Left forelimb (tissue), 1 donor: ENCODE measurements at regions not wholly inside any gene's neighbourhood (a gene's known extent, or its start where the extent isn't known, plus 50 kb on each side); places are given as distances from the start of the nearest gene placed in this dataset.
A peak's percentile ranks its signal among the peaks of the same experiment; 100 is the strongest.

Experiments
- DNase-seq: peaks from one replicate; pipeline ENCODE4 v3.0.0-alpha.2; 2018; ENCODE audit warnings: low spot score

DNA sequence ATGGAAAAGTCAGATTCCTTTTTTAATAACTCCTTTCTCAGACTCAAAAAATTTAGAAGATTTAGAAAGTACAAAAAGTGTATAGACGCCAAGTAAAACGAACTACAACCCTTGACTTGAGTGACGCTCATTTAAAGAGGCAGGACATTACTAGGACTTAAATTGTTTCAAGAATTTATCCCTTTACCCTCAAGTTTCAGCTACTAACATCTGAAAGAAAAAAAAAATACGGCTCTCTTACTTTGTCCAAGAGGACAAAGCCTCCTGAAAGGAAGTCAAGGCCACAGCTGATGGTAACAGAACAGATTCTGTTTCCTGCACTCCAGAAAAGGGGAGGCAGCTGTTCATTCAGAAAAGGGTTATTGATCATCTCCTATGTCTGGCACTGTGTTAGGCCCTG, 57.6 kb upstream of the PKDCC start:
- no peak for DNase-seq

DNA sequence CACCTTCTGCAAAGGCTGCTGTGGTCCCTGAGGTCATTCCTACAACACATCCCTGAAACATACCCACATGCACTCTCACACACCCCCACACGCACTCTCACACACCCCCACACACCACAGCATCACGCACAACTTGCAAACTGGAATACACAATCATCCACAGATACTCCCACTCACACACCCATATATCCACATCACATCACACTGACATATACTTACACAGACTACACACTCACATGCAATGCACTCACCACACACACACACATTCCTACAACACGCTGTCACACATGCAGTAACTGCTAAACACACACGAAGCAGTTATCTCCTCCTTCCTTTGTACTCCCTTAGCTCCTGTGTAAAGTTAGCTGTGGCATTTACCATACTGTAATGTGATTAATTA, 57.1 kb upstream of the PKDCC start:
- DNase-seq: peak; percentile 37

DNA sequence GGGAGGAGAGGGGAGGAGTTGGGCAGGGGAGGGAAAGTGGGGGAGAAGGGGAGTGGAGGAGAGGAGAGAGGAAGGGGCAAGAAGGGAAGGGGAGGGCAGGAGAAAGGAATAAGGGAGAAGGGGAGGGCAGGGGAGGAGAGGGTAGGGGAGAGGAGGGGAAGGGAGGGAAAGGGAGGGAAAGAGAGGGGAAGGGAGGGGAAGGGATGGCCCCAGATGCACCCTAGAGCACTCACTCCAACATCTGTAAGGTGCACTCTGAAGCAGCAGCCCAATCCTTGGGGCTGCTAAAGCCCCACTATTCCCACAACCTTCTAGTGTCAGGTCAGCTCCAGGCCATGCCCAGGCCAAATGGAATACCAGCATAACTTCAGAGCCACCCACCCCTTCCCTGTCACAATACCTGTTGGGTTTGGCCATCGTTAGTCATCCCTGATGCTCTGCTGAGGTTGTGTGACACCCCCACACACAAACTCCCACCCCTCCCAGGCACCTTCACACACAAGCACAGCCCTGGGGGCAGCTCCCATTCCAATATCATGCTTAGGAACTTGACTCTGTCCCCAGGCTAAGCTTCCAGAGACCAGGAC, 55.7 kb upstream of the PKDCC start:
- DNase-seq: peak; percentile 50

DNA sequence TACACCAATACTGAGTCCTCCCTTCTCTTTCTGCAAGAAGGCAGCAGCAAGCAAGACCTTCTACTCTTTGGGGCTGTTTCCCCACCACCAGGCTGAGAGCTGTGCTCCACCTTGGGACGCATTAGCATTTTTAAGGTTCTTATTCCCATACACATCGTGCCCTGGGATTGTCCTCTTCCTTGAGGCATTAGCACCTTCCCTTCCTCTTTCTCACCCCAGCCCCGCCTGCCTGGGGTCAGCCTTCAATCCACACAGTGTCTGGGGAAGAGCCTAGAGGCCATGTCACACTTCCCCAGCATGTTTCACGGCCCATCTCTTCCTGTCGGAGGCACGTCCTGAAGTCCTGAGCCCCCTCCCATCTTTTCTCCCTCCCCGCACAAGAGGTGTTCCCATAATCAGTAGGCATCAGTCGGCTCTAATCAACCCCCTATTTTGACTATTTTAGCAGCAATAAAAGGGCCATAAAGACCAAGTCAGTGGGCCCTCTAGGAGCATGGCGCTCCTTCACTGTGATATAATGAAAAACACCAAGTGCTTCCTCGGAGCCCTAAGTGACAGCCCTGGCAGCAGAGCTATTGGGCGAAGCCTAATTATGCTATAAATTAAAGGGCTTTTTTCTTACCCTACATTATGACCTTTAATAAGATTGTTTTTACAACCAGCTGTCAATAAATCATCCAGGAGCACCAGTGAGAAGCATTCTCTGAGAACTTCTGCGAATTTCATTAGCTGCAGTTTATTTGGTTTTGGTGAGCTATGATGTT, 55.0 kb upstream of the PKDCC start:
- DNase-seq: peak; percentile 28

DNA sequence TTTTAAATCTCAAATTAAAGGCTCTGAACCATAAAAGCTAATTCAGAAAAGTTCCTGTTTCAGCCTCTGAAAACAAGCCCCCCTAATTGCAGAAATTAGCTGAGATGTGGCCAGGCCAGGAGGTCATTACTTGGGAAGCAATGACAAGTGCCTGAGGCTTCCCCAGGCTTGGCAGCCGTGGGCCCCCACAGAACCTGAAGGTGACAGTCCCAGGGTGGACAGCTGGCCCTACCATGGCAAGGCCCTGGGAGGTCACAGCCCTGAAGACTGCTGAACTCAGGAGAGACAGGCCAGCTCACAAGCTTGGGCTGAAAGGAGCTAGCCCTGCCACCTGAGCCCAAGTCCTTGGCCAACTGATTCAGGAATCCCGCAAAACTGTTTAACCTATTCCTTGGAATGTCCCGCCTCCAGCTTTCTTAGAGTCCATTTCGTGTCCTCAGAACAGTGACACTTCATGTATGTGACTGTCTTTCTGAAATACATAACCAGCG, 54.3 kb upstream of the PKDCC start:
- peak; percentile 14 for DNase-seq

DNA sequence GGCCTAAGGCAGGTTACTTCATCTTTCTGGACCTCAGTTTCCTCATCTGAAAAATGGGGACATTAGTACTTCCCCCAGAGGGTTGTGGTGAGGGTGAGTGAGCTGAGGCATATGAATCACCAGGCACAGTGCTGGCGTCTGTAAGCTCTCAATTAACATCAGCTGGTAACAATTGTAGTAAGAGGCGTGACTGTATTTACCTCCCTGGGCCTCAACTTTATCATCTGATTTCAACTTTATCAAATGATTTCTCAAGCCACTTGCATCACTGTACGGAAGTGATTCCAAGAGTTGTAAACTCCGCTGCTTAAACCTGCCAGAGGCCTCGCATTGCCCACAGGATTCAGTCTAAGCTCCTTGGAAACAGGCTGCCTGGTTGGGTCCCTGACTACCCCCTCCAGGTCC, 53.6 kb upstream of the PKDCC start:
- peak; percentile 23 for DNase-seq

DNA sequence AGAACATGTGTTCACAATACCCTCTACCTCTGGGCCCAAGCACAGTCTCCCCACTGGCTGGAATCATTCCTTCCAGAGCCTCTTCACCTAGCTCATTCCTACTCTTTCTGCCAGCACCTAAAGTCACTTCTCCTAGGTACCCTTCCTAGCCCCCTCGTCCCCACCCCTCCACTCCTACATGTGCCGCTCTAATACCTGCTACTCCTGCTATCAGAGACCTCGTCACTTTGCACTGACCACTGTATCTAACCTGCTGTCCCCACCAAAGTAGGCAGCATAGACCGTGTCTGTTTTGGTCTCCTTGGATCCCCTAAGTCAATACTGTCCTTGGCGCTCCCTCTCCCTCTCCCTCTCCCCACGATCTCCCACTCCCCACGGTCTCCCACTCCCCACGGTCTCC, 53.2 kb upstream of the PKDCC start:
- no peak for DNase-seq

DNA sequence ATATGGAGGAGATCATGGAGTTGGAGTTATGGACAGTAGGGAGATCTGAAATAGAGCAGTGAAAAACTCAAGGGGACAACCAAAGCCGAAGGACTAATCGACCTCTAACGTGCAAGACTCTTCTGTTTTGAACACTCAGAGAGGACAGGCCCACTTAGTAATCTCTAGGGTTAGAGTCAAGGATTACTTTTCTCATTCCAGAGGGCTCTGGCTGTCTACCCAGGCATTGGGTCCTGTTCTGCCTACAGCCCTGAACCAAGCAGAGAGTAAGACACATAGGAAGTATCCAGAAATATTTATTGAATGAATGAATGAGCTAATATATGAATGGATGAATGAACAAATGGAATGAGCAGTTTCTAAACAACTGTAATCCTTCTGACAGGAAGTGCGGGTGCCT, 50.3 kb upstream of the PKDCC start:
- no peak for DNase-seq
